Lower lobe of right lung (tissue), 2 donors: ENCODE measurements at regions not wholly inside any gene's neighbourhood (a gene's known extent, or its start where the extent isn't known, plus 50 kb on each side); places are given as distances from the start of the nearest gene placed in this dataset.
"Not testable (repeated sequence)": the region's sequence is repeated elsewhere in the genome, so short reads cannot be mapped to it uniquely, and the experiment has no call there.

Experiments
- ATAC-seq, 2 donors: fragments of 200-7000 bp; cut with Tn5 transposase; one replicate each; pipeline ENCODE4 v1.9.1; 2020 to 2022; ENCODE audit warnings: mild to moderate bottlenecking in 2 of 2, moderate library complexity in 2 of 2
- DNase-seq: peaks from one replicate; pipeline ENCODE4 v3.0.0-alpha.2; 2020
- H3K27ac ChIP-seq: fragments of 200-600 bp; one replicate; pipeline ENCODE4 v1.8.0; 2022
- H3K27me3 ChIP-seq: fragments of 200-600 bp; one replicate; pipeline ENCODE4 v1.8.0; 2022; ENCODE audit warnings: low read depth
- H3K36me3 ChIP-seq: fragments of 200-600 bp; one replicate; pipeline ENCODE4 v1.8.0; 2022; ENCODE audit warnings: mild to moderate bottlenecking
- H3K4me1 ChIP-seq: fragments of 200-600 bp; one replicate; pipeline ENCODE4 v1.8.0; 2022
- H3K4me3 ChIP-seq: fragments of 200-600 bp; one replicate; pipeline ENCODE4 v1.8.0; 2022; ENCODE audit warnings: mild to moderate bottlenecking
- H3K9me3 ChIP-seq: fragments of 200-600 bp; one replicate; pipeline ENCODE4 v1.8.0; 2022
- intact Hi-C: fragments of 100-400 bp; cut with DNase I; formaldehyde crosslinking; loops from one replicate; pipeline ENCODE4 v1.11.0; 2022
- TF ChIP-seq, protein P1 (sequence below): fragments of 200-600 bp; IDR thresholded peaks from one replicate; pipeline ENCODE4 v1.8.0; 2022; ENCODE audit warnings: antibody characterized with exemption, mild to moderate bottlenecking
- donor health status: DM: no; HTN: yes; CAD: no; lungs with severe emphysema.

DNA sequence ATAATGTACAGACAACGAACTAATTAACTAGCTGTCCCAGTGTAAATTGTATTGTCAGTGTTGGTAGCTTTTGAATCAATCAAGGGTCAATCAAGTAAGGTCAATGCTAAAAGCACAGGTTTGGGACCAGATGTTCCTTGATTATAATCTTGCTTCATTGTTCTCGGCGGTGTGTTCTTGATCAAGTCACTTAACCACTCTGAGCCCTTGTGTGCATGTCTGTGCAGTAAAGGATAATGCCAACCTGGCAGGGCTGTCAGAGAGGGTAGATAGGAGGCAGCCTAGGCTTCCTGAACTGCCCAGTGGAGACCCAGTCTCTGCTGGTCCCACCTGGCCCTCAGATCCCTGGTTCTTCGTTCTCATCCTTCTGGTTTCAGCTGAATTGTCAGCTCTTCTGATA, 221.0 kb downstream of the EMX2 start:
- TF ChIP-seq, protein P1, sequence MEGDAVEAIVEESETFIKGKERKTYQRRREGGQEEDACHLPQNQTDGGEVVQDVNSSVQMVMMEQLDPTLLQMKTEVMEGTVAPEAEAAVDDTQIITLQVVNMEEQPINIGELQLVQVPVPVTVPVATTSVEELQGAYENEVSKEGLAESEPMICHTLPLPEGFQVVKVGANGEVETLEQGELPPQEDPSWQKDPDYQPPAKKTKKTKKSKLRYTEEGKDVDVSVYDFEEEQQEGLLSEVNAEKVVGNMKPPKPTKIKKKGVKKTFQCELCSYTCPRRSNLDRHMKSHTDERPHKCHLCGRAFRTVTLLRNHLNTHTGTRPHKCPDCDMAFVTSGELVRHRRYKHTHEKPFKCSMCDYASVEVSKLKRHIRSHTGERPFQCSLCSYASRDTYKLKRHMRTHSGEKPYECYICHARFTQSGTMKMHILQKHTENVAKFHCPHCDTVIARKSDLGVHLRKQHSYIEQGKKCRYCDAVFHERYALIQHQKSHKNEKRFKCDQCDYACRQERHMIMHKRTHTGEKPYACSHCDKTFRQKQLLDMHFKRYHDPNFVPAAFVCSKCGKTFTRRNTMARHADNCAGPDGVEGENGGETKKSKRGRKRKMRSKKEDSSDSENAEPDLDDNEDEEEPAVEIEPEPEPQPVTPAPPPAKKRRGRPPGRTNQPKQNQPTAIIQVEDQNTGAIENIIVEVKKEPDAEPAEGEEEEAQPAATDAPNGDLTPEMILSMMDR, result no peak
- Histone ChIP-seq H3K4me3 (no peak overlapping the region), H3K4me1 (no peaks in the 10 kb centered on the region), H3K9me3 (no peaks in the 10 kb centered on the region), H3K27ac (no peak overlapping the region), H3K27me3 (no peaks in the 10 kb centered on the region), H3K36me3 (no peaks in the 10 kb centered on the region)
- DNase-seq, result no peak
- ATAC-seq, result no peak
- intact Hi-C loops, result no loop called here

DNA sequence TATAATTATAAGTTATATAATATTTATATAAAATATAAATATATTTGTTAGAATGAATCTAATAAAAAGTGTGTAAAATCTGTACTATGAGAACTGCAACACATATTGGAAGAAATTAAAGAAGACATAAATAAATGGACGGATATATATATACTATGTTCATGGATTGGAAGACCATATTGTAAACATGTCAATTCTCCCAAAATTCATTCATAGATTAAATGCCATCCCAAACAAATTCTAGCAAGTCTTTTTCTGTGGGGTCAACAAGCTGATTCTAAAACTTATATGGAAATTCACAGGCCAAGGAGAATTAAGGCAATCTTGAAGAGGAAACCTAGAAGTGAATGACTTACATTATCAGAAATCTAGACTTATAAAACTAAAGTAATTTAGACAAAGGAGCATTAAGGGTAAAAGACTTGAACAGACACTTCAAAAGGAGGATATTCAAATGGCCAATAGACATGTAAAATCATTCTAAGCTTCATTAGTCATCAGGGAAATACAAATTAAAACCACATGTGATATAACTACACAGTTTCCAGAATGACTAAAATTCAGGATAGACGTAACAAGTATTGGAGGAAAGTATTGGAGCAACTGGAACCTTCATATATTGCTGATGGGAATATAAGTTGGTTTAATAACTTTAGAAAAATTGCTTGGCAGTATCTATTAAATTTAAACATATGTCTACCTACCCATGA, 225.9 kb downstream of the EMX2 start:
- H3K4me1 ChIP-seq, result no peaks in the 10 kb centered on the region
- TF ChIP-seq, protein P1, result no peak
- no peak for ATAC-seq
- no peaks in the 10 kb centered on the region for H3K27me3 ChIP-seq
- no peak overlapping the region for H3K4me3 ChIP-seq
- no peaks in the 10 kb centered on the region for H3K9me3 ChIP-seq
- no peaks in the 10 kb centered on the region for H3K36me3 ChIP-seq
- intact Hi-C loops, result no loop called here
- no peak for DNase-seq
- H3K27ac ChIP-seq, result no peak overlapping the region

DNA sequence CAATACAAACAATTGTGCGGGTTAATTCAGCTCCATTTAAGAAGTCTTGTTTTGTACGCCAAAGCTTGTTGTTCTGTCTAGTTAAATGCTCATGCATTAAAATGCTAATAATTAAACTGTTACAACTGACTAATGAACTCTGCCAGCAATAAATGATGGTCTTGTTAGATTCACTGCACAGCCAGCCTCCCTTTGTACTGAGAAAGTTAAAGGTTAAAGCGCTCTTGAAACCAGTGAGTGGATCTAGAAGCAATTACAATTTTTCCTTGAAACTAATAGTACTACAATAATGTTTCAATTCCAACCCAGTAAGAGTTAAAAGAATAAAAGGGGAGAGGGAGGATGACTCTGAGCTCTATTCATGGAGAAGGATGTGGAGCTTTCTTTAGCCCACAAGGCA, 233.0 kb downstream of the EMX2 start:
- Histone ChIP-seq H3K4me1 (no peaks in the 10 kb centered on the region), H3K27ac (no peak overlapping the region), H3K9me3 (no peaks in the 10 kb centered on the region), H3K36me3 (no peaks in the 10 kb centered on the region), H3K4me3 (no peak overlapping the region), H3K27me3 (no peaks in the 10 kb centered on the region)
- TF ChIP-seq, protein P1, result no peak
- no peak for ATAC-seq
- DNase-seq, result no peak
- intact Hi-C loops, result no loop called here

DNA sequence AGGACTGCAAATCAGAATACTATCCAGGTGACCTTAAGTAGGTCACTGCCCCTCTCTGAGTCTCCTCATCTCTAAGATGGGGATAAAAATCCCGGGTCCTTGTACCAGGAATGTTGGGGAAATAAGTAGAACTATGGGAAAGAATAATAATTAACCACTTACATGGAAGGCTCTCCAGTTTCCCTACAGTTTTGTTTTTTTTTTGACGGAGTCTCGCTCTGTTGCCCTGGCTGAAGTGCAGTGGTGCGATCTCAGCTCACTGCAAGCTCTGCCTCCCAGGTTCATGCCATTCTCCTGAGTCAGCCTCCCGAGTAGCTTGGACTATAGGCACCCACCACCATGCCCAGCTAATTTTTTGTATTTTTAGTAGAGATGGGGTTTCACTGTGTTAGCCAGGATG, 234.7 kb downstream of the EMX2 start:
- H3K27me3 ChIP-seq, intact Hi-C loops, ATAC-seq, H3K9me3 ChIP-seq, H3K27ac ChIP-seq, H3K4me3 ChIP-seq, H3K4me1 ChIP-seq, DNase-seq, H3K36me3 ChIP-seq: not testable (repeated sequence)

DNA sequence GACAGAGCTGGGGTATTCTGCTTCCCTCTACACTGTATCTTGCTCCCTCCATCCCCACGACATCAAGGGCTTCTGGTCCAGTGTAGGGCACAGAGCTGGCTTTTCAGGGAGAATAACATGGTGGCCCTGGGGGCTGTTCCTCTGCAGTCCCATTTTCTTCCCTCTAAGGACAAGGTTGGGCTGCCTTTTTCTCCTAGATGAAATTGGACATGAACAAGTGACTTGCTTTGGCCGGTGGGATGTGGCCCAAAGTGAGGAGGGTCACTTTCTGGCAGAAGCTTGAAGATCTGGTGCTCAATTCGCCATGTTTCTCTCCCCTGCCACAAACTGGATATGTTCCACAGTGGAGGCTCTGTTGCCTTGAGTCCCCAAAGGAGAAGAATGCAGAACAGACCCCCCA, 235.7 kb downstream of the EMX2 start:
- no peaks in the 10 kb centered on the region for H3K9me3 ChIP-seq
- H3K36me3 ChIP-seq, result no peaks in the 10 kb centered on the region
- DNase-seq, result no peak
- no peak overlapping the region for H3K4me3 ChIP-seq
- H3K27me3 ChIP-seq, result no peaks in the 10 kb centered on the region
- no peaks in the 10 kb centered on the region for H3K4me1 ChIP-seq
- ATAC-seq, result no peak
- TF ChIP-seq, protein P1, result no peak
- no peak overlapping the region for H3K27ac ChIP-seq
- intact Hi-C loops, result no loop called here

DNA sequence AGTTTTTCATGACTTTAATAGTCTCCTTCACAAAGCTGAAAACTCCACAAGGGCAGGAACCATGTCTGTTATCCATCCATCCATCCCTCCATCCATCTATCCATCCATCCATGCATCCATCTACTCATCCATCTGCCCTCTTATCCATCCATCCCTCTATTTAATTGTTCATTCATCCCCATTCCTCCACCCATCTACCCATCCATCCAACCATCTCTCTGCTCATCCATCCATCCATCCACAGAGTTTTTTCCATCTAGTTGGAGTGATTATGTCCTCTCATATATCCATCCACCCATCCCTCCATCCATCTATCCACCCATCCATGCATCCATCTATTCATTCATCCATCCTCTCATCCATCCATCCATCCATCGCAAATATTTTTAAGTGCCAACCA, 237.9 kb downstream of the EMX2 start:
- H3K27ac ChIP-seq, result no peak overlapping the region
- H3K9me3 ChIP-seq, result no peaks in the 10 kb centered on the region
- no peaks in the 10 kb centered on the region for H3K27me3 ChIP-seq
- H3K36me3 ChIP-seq, result no peaks in the 10 kb centered on the region
- ATAC-seq, result no peak
- DNase-seq, result no peak
- TF ChIP-seq, protein P1, result no peak
- intact Hi-C loops, result no loop called here
- H3K4me3 ChIP-seq, result no peak overlapping the region
- H3K4me1 ChIP-seq, result no peaks in the 10 kb centered on the region
